GM18499 (cell line): ENCODE measurements at regions not wholly inside any gene's neighbourhood (a gene's known extent, or its start where the extent isn't known, plus 50 kb on each side); places are given as distances from the start of the nearest gene placed in this dataset.

Experiments used
- ATAC-seq: cut with Tn5 transposase; IDR thresholded peaks from one replicate; pipeline ENCODE4 v1.9.1; 2021; ENCODE audit warnings: moderate number of reproducible peaks; ENCODE audit not compliant: insufficient read depth, unreplicated experiment

- ATAC-seq: no peak
Measured at GRCh38 chr12:77324763-77325468, 259.5 kb upstream of the E2F7 start.

- ATAC-seq: no peak
Measured at GRCh38 chr12:77324416-77324762, 259.0 kb upstream of the E2F7 start.

GRCh38 chr12:77323788-77324415 lies 258.5 kb upstream of the E2F7 start:
- ATAC-seq: no peak

DNA sequence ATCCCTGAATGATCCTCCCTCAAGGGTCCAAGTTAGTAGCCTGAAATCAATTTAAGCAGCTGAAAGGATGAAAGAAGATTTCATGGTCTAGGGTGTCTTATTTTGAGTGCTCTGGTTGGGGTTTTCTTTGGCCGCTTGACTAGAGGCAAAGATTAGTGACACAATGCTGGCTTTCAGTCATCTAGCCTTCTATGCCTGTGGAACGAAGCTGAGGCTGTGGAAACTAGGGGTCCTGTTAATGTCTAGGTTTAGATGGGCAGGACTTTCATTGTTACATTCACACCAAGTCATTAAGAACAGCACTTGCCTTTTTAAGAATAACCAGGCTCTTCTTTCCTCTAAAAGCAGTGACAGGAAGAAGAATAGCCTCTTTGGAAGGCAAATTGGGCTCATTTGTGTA lies 253.8 kb upstream of the E2F7 start:
- no peak for ATAC-seq

- no peak for ATAC-seq
Measured at GRCh38 chr12:77315407-77315806, 250.0 kb upstream of the E2F7 start.

DNA sequence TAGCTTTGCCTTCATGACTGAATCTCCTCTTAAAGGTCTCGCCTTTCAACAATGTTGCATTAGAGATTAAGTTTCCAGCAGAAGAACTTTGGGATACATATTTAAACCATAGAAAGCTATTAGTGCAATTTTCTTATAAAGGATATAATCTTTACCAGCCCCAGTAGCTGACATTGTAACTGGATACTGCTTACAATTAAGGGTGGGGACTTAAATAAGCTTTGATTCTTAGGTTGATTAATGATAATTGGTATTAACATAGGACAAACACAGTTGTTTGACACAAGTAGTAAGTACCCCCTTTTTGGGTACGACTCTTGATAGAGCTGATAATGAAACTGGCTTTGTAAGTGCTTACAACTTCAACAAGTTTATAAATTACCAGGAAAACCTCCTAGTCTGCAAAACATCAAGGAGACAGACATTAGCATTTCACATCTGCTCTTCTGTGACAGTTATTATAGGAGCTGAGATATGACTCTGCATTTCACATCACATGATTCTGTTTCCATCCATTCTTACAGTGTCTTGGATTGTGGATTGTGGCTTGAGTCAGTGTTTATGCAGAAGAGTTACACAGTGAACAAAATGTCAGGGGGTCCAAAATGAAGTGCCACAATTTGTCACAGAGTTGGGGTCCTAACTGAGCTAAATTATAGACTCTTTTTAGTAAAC lies 249.1 kb upstream of the E2F7 start:
- no peak for ATAC-seq

GRCh38 chr12:77308056-77308455 lies 242.7 kb upstream of the E2F7 start:
- ATAC-seq: no peak

DNA sequence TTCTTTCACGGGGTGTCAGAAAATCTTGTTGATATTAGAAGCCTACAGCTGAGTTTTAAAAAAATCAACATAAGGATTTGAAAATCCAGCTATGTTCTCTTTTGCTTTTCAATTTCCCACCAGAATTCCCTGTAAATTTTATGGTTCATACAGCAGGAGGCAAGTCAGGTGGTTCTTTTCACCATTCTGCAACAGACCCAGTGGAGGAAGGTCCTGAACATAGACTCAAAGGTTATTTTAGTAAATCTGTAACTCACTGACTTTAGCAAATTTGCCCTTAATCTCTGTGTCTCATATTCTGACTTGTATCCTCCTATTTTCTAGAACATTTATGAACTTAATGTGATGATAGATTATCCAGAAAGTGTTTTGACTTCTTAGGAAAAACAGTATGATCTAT lies 235.4 kb upstream of the E2F7 start:
- no peak for ATAC-seq

DNA sequence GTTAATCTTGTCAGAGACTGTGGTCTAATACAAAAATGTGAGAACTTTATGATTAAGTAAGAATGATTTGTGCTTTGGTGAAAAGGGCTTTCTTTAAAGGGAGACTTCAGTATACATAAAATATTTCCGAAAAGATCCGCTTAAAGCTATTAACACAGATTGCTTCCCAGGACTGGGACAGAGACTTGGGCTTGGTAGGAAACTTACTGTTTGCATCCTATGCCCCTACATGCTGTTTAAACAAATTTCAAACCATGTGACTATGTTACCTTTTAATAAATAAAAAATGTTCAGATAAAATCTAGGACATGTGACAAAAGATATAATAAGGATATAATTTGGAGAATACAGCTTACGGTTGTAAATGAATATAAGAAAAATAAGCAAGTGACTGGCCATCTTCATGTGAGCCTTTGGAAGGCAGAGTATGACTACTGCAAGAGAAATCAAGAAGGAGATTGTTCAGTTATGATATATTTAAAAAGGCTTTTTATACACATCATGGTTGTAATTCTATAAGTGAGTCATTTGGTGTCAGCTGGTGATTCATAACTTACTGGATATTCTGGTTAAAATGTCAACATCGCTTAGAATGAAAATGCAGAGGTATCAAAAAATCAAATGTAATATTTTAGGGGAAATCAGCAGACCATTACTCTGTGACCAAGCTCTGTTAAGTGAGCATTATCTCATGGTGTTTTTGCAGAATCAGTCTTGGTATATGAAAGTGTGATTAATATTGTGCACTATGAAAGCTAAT lies 234.7 kb upstream of the E2F7 start:
- no peak for ATAC-seq

DNA sequence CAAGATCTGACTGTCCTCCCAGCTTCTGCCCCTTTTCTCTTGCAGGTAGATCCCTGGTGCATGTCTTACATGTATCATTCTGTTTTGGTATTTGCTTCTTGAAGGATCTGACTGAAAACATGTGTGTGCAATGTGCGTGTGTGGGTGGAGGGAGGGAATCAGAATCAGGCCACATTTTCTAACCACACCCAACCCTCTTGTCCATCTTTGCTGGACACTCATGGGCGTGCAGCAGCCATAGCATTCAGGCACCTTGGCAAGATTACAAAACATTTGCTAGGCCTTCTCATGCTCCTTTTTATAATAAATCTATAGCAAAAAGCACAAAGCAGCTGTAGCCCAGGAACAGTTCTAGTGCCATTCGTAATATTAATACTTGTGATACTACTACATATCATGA lies 233.6 kb upstream of the E2F7 start:
- ATAC-seq: no peak

- no peak for ATAC-seq
Measured at GRCh38 chr12:77294016-77294415, 228.6 kb upstream of the E2F7 start.

DNA sequence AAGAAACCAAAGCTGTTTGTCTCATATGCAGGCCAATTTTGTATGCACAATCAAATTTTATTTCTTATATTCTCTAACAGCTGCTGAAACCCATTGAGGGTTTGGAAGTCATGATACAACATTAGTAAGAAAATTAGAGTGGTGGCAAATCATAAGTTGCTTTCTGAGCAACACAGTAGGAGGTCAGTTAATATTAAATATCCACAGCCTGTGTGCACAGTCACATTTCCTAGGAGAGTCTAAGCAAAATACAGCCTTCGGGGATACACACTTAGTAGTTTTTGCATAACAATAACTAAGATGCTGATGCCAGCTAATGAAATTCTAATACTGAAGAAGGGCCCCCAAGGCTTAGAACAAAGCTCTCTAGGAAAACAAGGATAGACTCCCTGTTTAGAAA lies 209.6 kb upstream of the E2F7 start:
- ATAC-seq: no peak

DNA sequence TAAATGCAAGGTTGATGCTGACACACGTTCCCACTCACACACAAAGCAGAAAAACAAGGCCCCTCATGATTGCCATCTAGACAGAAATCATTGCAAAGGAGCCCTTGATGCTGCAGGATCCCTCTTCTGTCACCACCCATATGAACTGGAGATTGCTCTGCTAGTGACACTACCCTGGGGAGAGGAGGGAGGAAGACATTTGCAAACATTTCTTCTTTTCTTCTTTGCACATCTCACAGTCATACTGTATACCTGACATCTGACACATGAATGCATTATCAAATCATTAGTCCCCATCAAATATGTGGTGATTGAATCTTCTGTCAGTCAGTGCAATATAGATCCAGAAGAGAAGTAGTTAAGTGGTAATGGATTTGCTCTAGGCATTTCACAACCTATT lies 208.5 kb upstream of the E2F7 start:
- no peak for ATAC-seq

DNA sequence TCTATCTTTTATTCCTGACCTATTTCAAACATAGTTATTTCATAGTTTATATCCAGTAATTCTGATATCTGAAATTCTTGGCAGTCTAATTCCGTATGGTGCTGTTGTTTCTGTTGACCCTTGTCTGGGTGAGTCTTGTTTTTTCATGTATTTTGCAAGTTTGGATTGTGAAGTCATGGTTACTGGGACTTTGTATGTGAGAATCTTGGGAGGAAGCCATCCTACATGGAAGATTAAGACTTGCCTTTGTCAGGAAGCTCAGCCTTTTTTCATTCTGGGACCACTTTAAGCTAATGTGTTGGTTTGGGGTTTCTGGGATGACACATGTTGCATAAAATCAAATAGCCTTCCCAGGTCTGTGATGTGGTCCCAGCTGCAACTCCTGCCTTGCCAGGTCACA lies 191.6 kb upstream of the E2F7 start:
- ATAC-seq: no peak

GRCh38 chr12:77253321-77253720 lies 188.0 kb upstream of the E2F7 start:
- ATAC-seq: no peak

GRCh38 chr12:77251799-77252198 lies 186.4 kb upstream of the E2F7 start:
- ATAC-seq: no peak

GRCh38 chr12:77249892-77250291 lies 184.5 kb upstream of the E2F7 start:
- no peak for ATAC-seq

DNA sequence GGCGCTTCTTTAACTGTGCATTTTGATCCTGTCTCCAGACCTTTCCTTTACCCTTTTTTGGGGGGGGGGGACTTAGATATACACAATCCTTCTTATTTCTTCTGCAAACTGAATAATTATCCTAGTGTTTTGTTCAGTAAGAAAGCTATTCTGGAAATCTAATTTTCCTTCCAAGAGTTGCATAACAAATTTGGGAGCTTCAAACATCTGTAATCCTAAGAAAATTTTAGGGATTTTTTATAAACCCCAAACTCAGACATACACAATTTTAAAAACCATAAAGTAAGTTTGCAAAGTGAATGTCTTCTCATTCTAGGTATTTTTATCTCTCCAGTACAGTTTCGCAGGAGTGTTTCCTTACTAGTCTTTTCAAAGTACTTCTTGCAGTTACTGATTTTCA lies 182.7 kb upstream of the E2F7 start:
- no peak for ATAC-seq

DNA sequence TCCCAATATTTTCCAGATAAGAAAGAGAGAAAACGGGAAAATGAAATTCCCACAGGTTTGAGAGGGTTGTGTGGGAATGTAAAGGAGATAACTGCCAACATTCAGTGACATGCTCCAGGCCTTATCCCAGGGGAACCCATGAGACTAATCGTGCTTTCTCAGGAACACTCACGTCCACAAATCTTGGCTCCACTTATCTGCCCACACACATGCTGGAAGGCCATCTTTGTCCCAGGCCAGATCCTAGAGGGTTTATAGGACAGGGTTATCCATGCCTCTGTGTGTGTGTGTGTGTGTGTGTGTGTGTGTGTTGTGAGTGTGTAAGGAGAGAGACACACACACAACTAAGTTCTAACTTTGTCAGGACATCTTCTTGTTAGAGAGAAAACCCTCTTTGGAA lies 182.2 kb upstream of the E2F7 start:
- no peak for ATAC-seq

GRCh38 chr12:77243345-77243744 lies 178.0 kb upstream of the E2F7 start:
- no peak for ATAC-seq

DNA sequence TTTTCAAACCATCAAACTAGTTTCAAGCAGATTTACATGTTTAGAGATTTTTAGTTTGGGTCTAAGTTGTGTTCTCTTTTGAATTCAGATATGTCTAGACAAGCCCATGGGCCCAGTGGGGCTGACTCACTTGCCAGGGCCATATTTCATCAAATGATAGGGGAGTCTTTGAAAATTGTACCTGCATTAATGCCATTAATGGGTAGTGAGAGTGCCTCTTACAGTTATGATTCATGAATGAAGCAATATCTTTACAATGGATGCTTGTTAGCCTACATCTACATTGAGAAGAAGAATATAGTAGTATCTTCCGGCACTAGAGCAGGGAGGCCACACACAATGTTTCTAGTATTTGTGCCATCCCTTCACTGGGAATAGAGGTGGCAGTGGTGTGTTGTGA lies 174.2 kb upstream of the E2F7 start:
- no peak for ATAC-seq
